ENCODE measurements at regions not wholly inside any gene's neighbourhood (a gene's known extent, or its start where the extent isn't known, plus 50 kb on each side); places are given as distances from the start of the nearest gene placed in this dataset.
A peak's percentile ranks its signal among the peaks of the same experiment; 100 is the strongest.
"Not testable (repeated sequence)": the region's sequence is repeated elsewhere in the genome, so short reads cannot be mapped to it uniquely, and the experiment has no call there.

DNA sequence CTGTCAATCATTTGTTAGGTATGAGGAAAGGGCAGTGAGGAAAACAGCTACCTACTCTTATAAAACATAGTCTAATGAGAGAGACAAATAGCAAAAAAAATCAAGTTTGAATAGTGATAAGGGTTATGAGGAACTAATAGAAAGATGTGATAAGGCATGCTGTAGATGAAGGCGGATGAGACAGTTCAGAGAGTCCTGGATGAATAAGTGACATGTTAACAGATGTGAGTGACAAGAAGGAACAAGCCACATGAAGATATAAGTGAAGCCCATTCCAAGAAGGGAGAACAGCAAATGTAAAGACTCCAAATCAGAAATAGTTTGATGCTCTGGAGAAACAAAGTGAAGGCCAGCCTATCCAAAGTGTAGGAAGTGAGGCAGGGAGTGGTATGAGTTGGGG, 154.1 kb upstream of the SYT10 start:
- DNase-seq, result peak; percentile 30

GRCh38 chr12:33596061-33596460, 156.4 kb upstream of the SYT10 start:
- DNase-seq, result peak; percentile 33

- peak; percentile 56 for DNase-seq
Measured at GRCh38 chr12:33596814-33597213, 157.2 kb upstream of the SYT10 start.

DNA sequence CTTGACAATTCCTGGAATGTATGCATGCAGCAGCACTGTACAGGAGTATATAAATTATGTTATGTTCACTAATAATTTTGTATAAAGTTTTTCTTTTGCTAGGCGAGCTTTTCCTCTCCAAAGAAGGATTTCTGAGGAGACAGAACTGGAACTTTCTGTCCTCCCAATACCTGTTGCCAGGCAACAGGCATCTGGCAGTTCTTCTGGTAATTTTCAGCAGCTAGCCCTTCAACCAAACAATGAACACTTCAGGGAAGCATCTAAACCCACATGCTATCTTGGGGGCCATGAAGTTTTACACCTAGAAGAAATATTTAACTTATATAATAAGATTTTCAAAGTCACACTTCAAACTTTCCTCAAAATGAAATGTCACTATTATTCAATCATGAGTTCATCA, 162.9 kb upstream of the SYT10 start:
- no peak for DNase-seq

- peak; percentile 86 for DNase-seq
Measured at GRCh38 chr12:33605757-33606156, 166.1 kb upstream of the SYT10 start.

DNA sequence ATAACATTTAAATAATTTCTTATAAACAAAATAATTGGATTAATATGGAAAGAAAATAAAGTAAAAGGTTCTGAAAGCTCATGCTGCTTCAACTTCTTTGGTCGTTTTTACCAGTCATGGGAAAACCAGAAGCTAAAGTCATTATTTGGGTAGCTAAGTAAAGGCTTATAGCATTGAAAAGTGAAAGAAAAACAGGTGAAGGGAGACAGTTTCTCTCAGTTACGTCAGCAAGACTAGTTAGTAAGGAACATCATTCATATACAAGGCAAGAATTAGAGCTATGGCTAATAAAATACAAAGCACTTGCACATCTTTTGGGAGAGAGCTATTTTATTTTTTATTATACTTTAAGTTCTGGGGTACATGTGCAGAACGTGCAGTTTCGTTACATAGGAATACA, 170.3 kb upstream of the SYT10 start:
- peak; percentile 25 for DNase-seq

DNA sequence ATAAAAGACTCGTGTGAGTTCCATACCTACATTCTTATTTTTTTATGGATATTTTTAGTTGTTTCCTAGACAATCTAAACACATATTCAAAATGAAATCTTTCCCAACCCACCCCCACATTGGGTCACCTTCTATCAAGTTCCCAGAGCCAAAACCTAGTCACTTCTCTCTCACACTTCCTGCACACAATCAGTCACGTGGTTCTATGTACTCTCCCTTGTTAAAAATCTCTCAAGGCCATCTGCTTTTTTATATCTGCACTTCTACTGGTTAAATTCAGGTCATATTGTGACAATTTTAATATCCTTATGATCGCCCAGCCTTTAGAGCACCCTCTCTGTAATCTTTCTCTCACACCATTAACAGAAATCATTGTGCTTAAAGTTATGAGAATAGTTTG, 175.0 kb upstream of the SYT10 start:
- peak; percentile 60 for DNase-seq

DNA sequence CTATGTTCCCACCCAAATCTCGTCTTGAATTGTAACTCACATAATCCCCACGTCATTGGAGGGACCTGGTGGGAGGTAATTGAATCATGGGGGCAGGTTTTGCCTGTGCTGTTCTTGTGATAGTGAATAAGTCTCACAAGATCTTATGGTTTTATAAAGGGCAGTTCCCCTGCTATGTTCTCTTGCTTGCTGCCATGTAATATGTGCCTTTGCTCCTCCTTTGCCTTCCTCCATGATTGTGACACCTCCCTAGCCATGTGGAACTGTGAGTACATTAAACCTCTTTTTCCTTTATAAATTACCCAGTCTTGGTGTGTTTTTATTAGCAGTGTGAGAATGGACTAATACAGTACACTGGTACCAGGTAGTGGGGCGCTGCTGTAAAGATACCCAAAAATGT, 177.6 kb upstream of the SYT10 start:
- no peak for DNase-seq

- DNase-seq, result peak; percentile 51
Measured at GRCh38 chr12:33628087-33628486, 188.5 kb upstream of the SYT10 start.

DNA sequence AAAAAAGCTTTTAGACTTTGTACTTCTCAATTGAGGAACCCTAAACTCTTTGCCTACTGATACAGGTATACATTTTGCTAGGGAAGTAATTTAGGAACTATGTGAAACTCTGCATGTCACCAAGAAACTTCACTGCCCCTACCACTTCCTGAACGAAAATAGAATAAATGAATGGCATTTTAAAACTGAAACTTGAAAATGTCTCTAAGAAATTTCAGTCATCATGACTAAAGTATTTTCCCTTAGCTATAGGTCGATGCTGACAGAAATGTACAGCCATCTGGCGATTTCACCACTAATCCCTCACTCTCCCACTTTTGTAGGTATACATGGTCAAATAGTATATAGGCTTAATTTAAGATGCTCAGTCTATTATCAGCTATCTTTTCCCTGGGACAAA, 194.9 kb upstream of the SYT10 start:
- DNase-seq, result peak; percentile 48

DNA sequence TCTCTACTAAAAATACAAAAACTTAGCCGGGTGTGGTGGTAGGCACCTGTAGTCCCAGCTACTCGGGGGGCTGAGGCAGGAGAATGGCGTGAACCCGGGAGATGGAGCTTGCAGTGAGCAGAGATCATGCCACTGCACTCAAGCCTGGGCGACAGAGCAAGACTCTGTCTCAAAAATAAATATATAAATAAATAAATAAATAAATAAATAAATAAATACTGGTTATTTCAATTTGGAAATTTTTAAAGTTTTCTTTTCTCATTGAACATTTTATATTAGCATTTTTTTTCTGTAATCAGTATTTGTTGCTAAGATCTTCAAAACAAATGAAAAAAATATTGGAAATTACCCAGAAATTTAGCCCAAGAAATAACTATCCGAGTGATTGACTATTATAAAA, 197.3 kb upstream of the SYT10 start:
- DNase-seq, result not testable (repeated sequence)

DNA sequence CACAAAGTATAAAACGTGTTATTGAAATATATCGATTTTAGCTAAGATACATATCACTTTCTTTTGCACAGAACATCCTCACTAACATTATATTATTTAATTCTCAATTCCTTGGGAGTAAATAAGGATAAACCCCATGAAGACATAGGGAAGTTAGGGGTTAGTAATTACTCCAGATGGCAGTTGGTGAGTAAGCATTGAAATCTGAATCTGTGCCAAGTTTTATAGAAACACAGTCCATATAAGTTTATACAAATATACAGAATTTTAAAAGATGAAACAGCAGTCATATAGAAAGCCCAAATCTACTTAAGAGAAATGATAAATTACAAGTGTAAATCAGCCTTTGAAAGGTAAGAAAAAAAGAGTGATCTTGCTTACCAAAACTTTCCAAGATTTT, 200.4 kb upstream of the SYT10 start:
- peak; percentile 77 for DNase-seq

DNA sequence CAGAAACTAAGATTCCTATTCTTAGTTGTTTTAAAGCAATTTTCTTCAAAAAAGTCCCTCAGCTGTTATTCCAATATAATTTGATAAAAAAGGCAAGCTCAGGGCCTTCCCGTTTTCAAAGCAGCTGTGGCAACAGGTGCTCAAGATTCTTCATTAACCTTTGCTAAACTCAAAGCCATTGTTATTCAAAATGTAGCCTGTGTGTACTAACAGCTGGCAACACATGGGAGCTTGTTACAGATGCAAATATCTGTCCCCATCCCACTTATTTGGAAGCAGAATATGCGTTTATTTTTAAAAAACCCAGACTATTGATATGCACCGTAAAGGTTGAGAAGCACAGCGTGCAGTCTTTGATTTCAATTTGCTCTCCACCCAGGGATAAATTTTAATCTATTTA, 210.4 kb upstream of the SYT10 start:
- DNase-seq, result no peak

DNA sequence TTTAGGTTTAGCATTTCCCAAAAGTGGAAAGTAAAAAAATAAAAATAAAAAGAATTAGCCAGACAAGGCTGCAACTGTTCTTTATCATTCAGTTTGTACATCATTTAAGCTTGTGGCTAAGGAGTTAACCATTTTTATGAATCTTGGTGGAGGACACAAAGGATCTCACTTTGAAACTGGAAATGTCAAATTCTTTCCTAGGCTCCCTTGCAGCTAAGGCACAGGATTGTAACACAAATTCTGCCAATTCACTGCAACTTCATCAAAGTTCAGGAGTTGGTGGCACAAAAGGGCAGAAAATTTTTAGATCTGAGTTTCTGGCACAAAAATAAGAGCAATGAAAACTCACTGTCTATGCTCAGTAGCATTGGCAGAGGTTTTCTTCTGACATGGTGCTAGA, 211.2 kb upstream of the SYT10 start:
- DNase-seq, result no peak

- peak; percentile 46 for DNase-seq
Measured at GRCh38 chr12:33653362-33653761, 213.7 kb upstream of the SYT10 start.

DNA sequence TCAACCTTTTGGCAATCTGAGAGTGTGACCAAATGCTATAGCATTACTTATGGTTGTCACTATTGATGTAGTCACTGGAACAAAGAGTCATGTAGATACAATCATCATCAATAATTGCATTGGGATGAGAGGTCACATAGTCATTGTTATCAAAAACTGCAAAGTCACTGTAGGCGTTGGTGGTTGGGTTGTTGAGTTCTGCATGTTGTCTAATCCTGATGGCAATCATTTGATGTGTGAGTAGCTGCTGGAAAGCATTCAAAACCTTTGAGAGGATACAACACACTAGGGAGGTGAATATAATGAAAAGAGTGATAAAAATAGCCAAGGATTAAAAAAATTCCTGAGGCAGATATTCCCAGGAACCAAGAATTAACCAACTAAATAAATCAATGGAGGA, 214.7 kb upstream of the SYT10 start:
- peak; percentile 73 for DNase-seq

DNA sequence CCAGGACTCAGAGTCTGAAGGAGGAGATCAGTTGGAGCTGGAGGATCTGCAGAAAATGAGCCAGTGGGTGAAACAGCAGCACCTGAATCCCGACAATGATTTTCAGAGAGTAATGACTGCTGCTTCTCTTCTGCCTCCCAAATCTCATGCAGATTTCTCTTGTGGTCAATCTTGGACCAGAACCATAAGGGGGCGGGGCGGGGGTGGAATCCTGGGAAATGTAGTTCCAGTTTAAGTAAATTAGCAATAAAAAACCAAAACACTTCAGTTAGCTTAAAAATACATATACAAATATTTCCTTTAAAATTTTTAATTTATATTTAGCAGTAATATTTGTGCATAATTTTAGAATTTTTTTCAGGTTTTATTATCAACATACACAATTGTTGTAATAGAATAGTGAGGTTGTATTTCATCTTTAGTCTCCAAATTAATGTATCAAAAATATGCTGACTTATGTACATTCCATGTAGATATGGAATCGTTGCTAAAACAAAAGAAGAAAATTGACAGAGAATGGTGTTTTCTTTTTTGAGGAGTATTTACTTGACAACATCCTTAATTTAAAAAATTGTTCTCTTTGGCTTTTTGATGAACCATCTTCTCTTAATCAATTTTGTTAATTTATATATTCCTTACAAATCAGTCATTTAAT, 223.5 kb upstream of the SYT10 start:
- peak; percentile 22 for DNase-seq

DNA sequence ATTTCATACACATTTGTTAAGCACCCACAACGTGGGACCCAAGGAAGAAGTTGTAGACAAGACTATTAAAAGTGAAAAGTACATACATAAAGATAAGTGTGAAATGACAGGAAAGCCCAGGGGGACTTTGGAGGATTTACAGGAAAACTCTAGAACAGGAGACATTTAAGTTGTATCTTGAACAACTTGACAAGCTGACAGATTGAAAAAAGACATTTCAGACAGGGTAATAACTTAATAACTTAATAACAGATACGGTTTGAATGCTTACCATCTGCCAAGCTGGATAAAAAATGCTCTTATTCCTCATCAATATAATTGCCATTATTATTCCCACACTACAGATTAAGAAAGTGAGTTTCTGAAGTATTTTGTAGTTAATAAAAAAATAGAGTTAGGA, 229.7 kb upstream of the SYT10 start:
- DNase-seq, result no peak

- no peak for DNase-seq
Measured at GRCh38 chr12:33670284-33670683, 230.7 kb upstream of the SYT10 start.

DNA sequence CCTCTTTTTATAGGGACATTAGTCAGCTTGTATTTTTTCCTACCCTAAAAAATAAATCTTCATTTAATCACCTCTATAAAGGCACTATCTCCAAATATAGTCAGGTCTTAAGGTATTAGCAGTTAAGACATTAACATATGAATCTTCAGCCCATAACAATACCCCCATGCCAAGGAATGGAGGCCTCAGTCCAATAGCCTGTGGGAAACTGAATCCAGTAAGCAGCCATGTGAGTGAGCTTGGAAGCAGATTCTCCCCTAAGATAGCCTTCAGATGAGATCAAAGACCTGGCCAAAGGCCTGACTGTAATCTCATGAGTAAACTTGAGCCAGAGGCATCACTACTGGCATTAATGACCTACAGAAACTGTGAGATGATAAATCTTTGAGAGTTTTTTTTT, 232.1 kb upstream of the SYT10 start:
- DNase-seq, result no peak

GRCh38 chr12:33672836-33673577, 233.4 kb upstream of the SYT10 start:
- DNase-seq, result no peak

- no peak for DNase-seq
Measured at GRCh38 chr12:33676866-33677265, 237.2 kb upstream of the SYT10 start.

DNA sequence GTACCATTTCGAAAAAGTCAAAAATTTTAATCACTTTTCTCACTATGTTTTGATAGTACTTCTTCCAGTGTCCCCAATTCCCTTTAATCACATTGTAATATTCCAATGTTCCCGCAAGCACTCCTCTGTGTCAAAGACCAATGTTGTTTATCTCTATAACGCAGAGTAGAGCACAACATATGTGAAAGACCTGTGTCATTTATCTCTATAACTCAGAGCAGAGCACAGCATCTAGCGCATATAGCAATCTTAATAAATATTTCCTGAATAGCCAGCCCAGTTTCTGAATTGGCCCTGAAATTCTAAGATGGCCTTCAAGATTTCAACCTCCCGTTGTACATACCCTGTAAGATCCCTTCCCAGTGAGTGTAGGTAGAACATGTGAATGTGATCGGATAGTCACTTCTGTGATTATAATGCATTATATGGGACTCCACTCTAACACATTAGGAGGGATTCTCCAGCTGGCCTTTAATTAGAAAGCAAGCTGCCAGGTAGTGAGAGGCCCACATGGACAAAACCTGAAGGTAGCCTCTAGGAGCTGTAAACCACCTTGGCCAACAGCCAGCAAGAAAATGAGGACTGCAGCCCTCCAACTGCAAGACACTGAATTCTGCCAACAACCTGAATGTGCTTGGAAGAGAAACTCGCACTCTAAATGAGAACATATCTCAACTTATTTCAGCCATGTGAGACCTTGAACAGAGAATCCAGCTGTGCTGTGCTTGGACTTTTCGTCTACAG, 238.8 kb upstream of the SYT10 start:
- no peak for DNase-seq

GRCh38 chr12:33690562-33690961, 250.9 kb upstream of the SYT10 start:
- no peak for DNase-seq
